Stimulated activated naive CD8-positive, alpha-beta T cell treated with anti-CD3 and anti-CD28 coated beads, Interleukin-15, Interleukin-2, amounts not matched to agents 100 ng/mL and 50 ng/mL, for 24 hours (primary cell): ENCODE measurements at regions not wholly inside any gene's neighbourhood (a gene's known extent, or its start where the extent isn't known, plus 50 kb on each side); places are given as distances from the start of the nearest gene placed in this dataset.

Source experiments
- H3K27ac Mint-ChIP-seq: one replicate; pipeline ENCODE4 v1.8.0; 2021; ENCODE audit warnings: mild to moderate bottlenecking, mixed read lengths
- H3K27me3 Mint-ChIP-seq: one replicate; pipeline ENCODE4 v1.8.0; 2021; ENCODE audit warnings: mixed read lengths
- H3K36me3 Mint-ChIP-seq: one replicate; pipeline ENCODE4 v1.8.0; 2021; ENCODE audit warnings: low read depth, mixed read lengths
- H3K4me1 Mint-ChIP-seq: one replicate; pipeline ENCODE4 v1.8.0; 2021; ENCODE audit warnings: low read depth, mixed read lengths
- H3K4me3 Mint-ChIP-seq: one replicate; pipeline ENCODE4 v1.8.0; 2021; ENCODE audit warnings: mild to moderate bottlenecking, mixed read lengths
- H3K9me3 Mint-ChIP-seq: one replicate; pipeline ENCODE4 v1.8.0; 2021; ENCODE audit warnings: mixed read lengths

DNA sequence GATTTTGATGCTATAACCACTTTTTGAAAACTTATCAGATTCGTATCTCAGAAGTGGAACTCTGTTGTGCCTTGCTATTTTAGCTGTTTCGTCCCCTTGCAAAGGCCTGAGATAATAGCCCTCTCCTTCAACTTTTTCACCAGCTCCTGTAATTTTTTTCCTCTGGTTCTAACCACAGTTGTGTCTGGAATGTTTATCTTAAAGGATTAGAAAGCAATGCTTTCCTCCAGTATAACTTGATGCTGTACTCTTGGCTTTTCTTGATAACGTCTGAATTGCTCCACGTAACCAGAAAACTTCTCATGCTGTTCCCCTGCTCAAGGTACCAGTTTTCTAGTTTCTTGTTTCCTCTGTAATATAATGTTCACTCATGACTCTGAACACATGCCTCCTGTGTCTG lies 209.4 kb downstream of the DTWD2 start:
- no peaks in the 10 kb centered on the region for H3K9me3 Mint-ChIP-seq
- peaks cover 3% of the 10 kb centered on the region for H3K27me3 Mint-ChIP-seq
- no peak overlapping the region for H3K27ac Mint-ChIP-seq
- no peak overlapping the region for H3K4me3 Mint-ChIP-seq
- H3K4me1 Mint-ChIP-seq = no peaks in the 10 kb centered on the region
- H3K36me3 Mint-ChIP-seq = no peaks in the 10 kb centered on the region

DNA sequence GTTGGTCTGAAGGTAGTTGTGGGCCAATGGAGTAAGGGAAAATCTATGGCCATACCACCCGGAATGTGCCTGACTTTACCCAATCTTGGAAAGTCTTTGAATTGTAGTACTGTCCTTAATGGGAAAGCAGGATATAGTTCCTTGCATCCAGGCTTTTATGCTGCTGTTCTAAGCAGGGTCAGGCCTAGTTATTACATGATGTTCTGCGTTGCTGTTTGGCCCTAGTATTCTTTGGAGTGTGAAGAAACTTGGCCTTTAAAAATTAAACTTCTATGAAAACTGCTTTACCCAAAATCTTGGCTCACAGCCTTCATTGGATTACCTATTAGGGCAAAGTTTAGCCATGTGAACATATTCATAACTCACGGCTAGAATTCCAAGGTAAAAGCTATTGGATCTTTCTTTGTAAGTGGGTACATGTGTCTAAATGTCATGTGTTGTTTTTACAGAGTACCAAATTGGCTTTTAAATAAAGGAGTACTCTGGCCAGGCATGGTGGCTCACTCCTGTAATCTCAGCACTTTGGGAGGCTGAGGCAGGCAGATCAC lies 211.1 kb downstream of the DTWD2 start:
- H3K27ac Mint-ChIP-seq = no peak overlapping the region
- H3K27me3 Mint-ChIP-seq = peaks cover 3% of the 10 kb centered on the region
- H3K9me3 Mint-ChIP-seq = no peaks in the 10 kb centered on the region
- no peaks in the 10 kb centered on the region for H3K36me3 Mint-ChIP-seq
- no peaks in the 10 kb centered on the region for H3K4me1 Mint-ChIP-seq
- H3K4me3 Mint-ChIP-seq = no peak overlapping the region

DNA sequence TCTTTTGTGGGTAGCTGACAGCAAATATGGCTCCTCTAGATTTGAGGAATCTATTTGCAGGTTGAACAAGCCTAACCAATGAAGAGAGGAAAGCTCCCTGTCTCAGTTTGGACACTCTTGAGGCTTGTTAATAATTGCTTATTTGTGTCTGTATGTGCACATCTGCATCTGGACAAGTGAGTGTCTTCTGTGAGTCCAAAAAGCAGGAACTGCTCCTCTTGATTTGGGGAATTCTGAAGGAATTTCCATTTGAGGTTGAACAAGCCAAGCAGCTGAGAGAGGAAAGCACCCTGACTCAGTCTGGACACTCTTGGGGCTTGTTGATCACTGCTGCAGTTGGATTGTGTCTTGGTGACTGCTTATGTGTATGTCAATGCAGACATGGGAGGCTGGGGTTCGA lies 211.6 kb downstream of the DTWD2 start:
- H3K36me3 Mint-ChIP-seq = no peaks in the 10 kb centered on the region
- peaks cover under 1% of the 10 kb centered on the region for H3K9me3 Mint-ChIP-seq
- peaks cover 3% of the 10 kb centered on the region for H3K27me3 Mint-ChIP-seq
- no peaks in the 10 kb centered on the region for H3K4me1 Mint-ChIP-seq
- H3K4me3 Mint-ChIP-seq = no peak overlapping the region
- H3K27ac Mint-ChIP-seq = no peak overlapping the region

DNA sequence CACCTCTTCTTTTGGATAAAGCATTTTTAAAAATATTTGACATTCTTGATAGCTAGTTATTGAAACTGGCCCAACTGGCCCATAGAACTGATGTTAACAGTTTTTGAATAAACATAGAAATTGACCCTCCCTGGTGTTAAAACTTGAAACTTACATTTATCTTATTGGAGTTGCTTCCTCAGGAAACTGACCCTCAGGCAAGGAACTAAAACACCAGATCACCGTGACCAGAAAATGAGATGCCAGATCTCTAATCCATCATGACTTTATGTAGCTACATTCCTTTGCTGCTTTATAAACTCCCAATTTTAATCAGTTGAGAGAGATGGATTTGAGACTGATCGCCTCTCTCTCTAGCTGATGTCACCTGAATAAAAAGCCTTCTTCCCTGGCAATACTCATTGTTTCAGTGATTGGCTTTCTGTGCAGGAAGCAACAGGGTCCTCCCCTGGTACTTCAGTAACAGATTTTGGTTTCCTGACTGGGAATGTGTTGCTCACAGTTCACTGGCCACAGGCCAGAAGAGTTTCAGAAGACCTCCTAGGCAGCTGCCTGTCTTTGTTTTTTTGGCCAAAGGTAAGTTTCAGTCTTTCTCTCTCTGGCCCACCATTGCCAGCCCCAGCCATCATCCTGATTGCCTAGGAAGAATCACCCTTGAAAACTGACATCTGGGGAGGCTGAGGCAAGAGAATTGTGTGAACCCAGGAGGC lies 212.4 kb downstream of the DTWD2 start:
- Mint-ChIP-seq H3K9me3 (peaks cover 2% of the 10 kb centered on the region), H3K4me1 (no peaks in the 10 kb centered on the region), H3K4me3 (no peak overlapping the region), H3K36me3 (no peaks in the 10 kb centered on the region), H3K27me3 (peaks cover 9% of the 10 kb centered on the region), H3K27ac (no peak overlapping the region)

DNA sequence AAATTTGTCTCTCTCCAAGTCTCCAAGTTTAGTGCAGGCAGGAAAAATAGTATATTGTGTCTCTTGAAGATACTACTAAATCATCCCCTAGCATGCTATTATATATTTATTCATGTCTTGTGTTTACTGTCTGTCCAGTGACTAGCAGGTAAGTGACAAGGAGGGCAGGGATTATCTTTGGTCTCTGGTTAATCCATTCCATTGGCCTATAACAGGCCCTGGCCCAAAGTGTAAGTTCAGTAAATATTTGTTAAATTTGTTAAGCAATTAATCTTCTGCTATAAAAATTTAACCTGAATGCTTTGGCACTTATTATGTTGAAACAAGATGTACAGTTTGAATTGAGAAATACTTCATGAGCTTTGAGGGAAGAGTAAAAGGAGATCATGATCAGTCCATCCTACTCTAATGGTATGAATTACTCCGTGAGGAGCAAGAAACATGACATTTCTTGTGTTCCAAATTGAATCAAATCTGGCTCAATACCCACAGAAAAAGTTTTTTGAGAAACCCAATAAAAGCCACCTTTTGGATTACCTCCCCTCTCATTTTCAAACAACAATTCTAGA lies 219.7 kb downstream of the DTWD2 start:
- H3K27me3 Mint-ChIP-seq = peaks cover 10% of the 10 kb centered on the region
- H3K27ac Mint-ChIP-seq = no peak overlapping the region
- H3K4me3 Mint-ChIP-seq = no peak overlapping the region
- no peaks in the 10 kb centered on the region for H3K36me3 Mint-ChIP-seq
- no peaks in the 10 kb centered on the region for H3K4me1 Mint-ChIP-seq
- peaks cover 2% of the 10 kb centered on the region for H3K9me3 Mint-ChIP-seq

DNA sequence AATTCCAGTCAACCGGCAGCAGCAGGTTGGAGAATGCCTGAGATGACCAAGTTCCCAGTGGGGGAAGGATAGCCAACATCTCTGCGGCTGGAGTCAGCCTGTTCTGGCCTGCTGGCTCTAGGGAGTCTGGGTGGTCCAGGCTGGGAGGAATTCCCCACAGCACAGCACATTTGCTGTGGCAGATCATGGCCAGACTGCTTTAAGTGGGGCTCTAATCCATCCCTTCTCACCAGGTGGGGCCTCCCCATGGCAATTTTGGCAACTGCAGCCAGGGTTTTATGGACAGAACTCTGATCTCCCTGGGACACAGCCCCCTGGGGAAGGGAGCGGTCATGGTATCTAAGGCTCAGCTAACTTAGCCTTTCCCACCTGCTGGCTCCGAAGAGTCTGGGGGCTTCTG lies 226.1 kb downstream of the DTWD2 start:
- Mint-ChIP-seq H3K27ac (no peak overlapping the region), H3K4me1 (no peaks in the 10 kb centered on the region), H3K4me3 (no peak overlapping the region), H3K9me3 (no peaks in the 10 kb centered on the region), H3K36me3 (no peaks in the 10 kb centered on the region), H3K27me3 (no peaks in the 10 kb centered on the region)

DNA sequence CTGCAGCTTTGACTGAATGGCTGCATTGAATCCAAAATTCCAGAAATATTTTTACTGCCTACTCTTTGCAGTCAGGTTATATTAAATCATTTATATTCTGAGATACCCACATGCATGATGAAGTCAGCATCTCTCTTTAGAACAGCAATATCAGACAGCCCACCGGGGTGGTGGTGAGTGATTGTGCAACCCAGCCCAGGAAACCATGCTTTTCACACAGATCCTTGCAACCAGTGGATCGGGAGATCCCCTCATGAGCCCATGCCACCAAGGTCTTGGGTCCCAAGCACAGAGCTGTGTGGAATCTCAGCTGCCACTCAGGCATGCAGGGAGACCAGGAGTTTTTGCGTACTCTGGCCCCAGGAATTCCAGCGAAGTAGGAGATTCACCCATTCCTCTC lies 226.5 kb downstream of the DTWD2 start:
- Mint-ChIP-seq H3K9me3 (no peaks in the 10 kb centered on the region), H3K27me3 (no peaks in the 10 kb centered on the region), H3K4me3 (no peak overlapping the region)

DNA sequence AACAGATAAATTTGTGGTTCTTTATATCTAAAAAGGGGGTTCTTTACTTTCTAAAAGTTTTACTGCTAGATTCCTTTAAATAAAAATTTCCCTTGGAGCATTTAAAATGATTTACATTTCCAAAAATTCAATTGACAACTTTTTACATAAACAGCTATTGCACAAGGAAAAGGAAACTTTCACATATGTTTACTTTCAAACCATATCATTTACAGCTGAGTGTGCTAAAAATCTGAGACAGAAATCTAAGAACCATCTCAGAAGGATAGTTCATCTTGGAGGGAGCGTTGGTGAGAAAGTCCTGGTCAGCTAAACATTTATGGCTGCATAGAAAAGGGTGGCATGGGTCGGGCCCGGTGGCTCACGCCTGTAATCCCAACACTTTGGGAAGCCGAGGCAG lies 235.4 kb downstream of the DTWD2 start:
- H3K4me1 Mint-ChIP-seq = no peaks in the 10 kb centered on the region
- peaks cover 3% of the 10 kb centered on the region for H3K9me3 Mint-ChIP-seq
- no peak overlapping the region for H3K27ac Mint-ChIP-seq
- H3K36me3 Mint-ChIP-seq = no peaks in the 10 kb centered on the region
- no peak overlapping the region for H3K4me3 Mint-ChIP-seq
- H3K27me3 Mint-ChIP-seq = peaks cover 3% of the 10 kb centered on the region

More for the DNA sequence above, 226.5 kb downstream of the DTWD2 start:
- H3K36me3 Mint-ChIP-seq = no peaks in the 10 kb centered on the region
- H3K27ac Mint-ChIP-seq = no peak overlapping the region
- H3K4me1 Mint-ChIP-seq = no peaks in the 10 kb centered on the region

DNA sequence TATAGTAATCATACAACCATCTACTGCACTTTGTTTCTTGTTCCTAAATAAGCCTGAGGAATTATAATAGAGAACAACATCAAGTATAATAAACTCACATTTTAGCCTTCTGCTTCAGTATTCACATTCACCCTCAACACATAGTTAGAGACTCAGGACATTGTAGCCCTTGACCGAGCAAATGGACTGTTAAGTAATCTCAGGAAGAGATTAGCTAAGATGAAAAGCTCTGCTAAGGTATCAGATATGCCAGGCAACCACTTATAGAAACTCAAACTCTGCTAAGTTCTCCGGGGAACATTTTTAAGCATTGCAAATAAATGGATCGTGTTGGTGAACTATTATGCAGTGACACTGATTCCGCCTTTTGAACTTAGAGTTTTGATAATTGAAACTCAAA lies 252.0 kb downstream of the DTWD2 start:
- Mint-ChIP-seq H3K4me3 (no peak overlapping the region), H3K9me3 (peaks cover 11% of the 10 kb centered on the region), H3K27ac (no peak overlapping the region), H3K4me1 (no peaks in the 10 kb centered on the region), H3K36me3 (no peaks in the 10 kb centered on the region), H3K27me3 (no peaks in the 10 kb centered on the region)

DNA sequence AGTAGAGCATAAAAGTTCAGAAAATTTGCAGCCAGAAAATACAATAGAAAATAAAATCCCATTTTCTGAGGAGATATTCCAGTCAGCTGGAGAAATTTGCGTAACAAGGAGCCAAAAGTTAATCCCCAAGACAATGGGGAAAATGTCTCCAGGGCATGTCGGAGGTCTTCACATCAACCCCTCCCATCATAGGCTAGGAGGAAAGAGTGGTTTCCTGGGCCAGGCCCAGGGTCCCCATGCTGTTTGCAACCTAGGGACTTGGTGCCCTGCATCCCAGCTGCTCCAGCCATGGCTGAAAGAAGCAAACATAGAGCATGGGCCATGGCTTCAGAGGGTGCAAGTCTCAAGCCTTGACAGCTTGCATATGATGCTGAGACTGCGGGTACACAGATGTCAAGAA lies 255.0 kb downstream of the DTWD2 start:
- Mint-ChIP-seq H3K4me3 (no peak overlapping the region), H3K9me3 (peaks cover 11% of the 10 kb centered on the region), H3K27ac (no peak overlapping the region), H3K27me3 (no peaks in the 10 kb centered on the region), H3K36me3 (no peaks in the 10 kb centered on the region), H3K4me1 (no peaks in the 10 kb centered on the region)

- no peaks in the 10 kb centered on the region for H3K27me3 Mint-ChIP-seq
- no peaks in the 10 kb centered on the region for H3K36me3 Mint-ChIP-seq
- H3K9me3 Mint-ChIP-seq = no peaks in the 10 kb centered on the region
- no peaks in the 10 kb centered on the region for H3K4me1 Mint-ChIP-seq
- no peak overlapping the region for H3K27ac Mint-ChIP-seq
- no peak overlapping the region for H3K4me3 Mint-ChIP-seq
Measured at GRCh38 chr5:118728191-118728590, 260.2 kb downstream of the DTWD2 start.

DNA sequence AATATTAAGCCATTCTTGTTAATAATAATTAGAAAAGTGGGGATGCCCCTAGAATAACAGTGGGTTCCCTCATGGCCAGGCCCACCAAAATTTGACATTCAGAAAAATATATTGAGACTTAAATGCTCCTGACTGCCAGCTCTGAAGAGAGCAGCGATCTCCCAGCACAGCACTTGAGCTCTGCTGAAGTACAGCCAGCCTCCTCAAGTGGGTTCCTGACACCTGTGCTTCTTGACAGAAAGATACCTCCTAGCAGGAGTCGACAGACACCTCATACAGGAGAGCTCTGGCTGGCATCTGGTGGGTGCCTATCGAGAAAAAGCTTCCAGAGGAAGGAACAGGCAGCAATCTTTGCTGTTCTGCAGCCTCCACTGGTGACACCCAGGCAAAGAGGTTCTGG lies 261.5 kb downstream of the DTWD2 start:
- Mint-ChIP-seq H3K4me3 (no peak overlapping the region), H3K9me3 (no peaks in the 10 kb centered on the region), H3K27ac (no peak overlapping the region), H3K27me3 (no peaks in the 10 kb centered on the region), H3K4me1 (no peaks in the 10 kb centered on the region), H3K36me3 (no peaks in the 10 kb centered on the region)

DNA sequence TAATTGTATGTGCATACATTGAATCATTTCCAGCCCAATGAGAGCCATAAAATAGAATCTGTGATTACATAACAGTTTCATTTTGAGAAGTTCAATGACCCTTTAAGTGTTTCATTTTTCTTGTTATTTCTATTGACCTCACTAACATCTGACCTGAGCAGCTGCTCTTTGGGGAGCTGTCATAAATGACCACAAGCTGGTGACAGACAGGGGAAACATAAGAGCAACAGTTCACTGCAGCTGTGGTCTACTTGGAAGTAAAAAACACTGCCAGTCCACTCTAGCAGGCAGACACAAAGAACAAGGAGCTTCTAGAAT lies 265.4 kb downstream of the DTWD2 start:
- Mint-ChIP-seq H3K4me3 (no peak overlapping the region), H3K36me3 (no peaks in the 10 kb centered on the region), H3K27me3 (no peaks in the 10 kb centered on the region), H3K4me1 (no peaks in the 10 kb centered on the region), H3K9me3 (peaks cover 5% of the 10 kb centered on the region), H3K27ac (no peak overlapping the region)

DNA sequence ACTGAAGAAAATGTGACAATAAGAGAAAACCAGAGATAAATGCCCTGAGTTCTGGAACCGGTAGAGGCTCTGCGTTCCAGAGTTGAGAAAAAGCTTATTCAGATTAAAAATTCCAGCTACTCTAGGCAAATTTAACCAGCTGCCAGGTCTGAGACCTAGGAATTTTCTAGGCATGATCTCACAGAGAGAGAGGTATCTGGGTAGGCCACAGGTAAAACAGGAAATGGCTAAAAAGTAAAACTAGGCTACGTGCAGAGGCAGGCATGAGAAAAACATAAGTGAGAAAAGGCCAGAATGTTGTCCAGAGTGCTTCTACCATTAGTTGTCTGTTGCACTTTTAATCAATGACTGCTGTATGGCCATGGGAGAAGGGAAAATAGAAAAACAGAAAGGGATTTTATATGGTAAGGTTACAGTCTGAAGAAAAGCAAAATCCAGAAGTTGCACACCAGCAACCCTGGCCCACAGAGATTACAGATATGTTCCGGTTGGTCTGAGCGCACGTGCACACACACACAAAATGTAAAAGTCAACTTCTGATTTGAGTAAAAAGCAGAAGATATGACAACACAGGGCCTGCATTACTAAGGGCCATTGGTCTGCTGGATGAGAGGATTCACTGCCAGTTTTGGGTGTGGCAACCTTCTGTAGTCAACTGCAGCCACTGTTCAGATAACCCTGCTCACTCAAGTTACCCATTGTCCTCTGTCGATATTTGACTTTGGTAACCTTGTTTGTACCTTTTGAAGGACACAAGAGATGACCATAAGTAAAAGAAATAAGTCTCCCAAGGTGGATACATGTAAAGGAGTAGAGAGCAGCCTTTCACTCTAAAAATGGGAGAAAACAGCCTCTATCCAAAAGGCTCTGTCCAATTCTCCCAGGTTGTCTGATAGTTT lies 266.0 kb downstream of the DTWD2 start:
- Mint-ChIP-seq H3K27me3 (no peaks in the 10 kb centered on the region), H3K4me3 (no peak overlapping the region), H3K4me1 (no peaks in the 10 kb centered on the region), H3K9me3 (peaks cover 6% of the 10 kb centered on the region), H3K36me3 (no peaks in the 10 kb centered on the region), H3K27ac (no peak overlapping the region)

- H3K27ac Mint-ChIP-seq = no peak overlapping the region
- no peak overlapping the region for H3K4me3 Mint-ChIP-seq
- no peaks in the 10 kb centered on the region for H3K36me3 Mint-ChIP-seq
- H3K27me3 Mint-ChIP-seq = no peaks in the 10 kb centered on the region
- no peaks in the 10 kb centered on the region for H3K4me1 Mint-ChIP-seq
- peaks cover 15% of the 10 kb centered on the region for H3K9me3 Mint-ChIP-seq
Measured at GRCh38 chr5:118711727-118712126, 276.6 kb downstream of the DTWD2 start.
